ENCODE measurements at regions not wholly inside any gene's neighbourhood (a gene's known extent, or its start where the extent isn't known, plus 50 kb on each side); places are given as distances from the start of the nearest gene placed in this dataset.

- DNase-seq (ENCODE audit: extremely low spot score), result no peak
- CTCF ChIA-PET, result no interaction called here
- POLR2A ChIA-PET, result no interaction called here
- TF ChIP-seq CTCF (IDR thresholded peaks at IDR 0.05; ENCODE audit: control extremely low read depth, extremely low read depth, low read depth, missing control alignments), result no peak
Observed at GRCh38 chr7:4556868-4557793, 125.0 kb upstream of the FOXK1 start.

DNA sequence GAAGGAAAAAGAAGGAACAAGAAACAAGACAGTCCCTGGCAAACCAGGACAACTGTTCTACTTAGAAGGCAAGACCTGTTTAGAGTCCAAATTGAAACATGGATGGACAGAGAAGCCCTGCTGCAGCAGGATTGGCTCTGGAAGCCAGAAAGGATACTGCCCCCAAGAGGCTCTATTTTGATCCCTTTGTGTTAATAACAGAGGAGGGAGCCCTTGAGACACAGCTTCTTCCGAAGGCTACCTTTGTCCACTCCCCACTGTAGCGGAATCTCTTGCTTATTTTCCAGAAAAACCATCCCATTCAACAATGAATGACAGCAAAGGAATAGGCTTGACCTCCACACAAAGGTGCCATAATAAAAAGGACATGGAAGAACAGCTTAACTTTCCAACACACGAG lies 120.3 kb upstream of the FOXK1 start:
- no peak for DNase-seq (ENCODE audit: extremely low spot score)
- CTCF ChIA-PET, result no interaction called here
- POLR2A ChIA-PET, result no interaction called here
- no peak for TF ChIP-seq CTCF (IDR thresholded peaks at IDR 0.05; ENCODE audit: control extremely low read depth, extremely low read depth, low read depth, missing control alignments)

DNA sequence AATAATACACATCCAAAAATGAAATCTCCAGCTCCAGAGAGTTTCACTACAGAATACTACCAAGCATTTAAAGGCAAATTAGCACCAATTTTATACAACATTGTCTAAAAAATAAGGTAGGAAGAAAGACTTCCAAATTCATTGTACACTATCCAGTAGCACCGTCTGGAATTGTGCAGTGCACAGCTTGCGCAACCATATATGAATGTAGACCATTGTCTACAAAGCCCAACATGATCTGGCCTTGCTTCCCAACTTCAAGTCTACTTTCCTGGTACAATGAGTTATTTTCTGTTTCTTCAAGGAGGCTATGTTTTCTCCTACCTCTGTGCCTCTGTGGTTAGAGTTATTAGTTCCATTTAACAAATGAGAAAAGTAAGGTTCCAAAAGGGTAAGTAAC lies 115.4 kb upstream of the FOXK1 start:
- ChIA-PET CTCF (no interaction called here), POLR2A (no interaction called here)
- no peak for DNase-seq (ENCODE audit: extremely low spot score)
- no peak for TF ChIP-seq CTCF (IDR thresholded peaks at IDR 0.05; ENCODE audit: control extremely low read depth, extremely low read depth, low read depth, missing control alignments)

GRCh38 chr7:4574851-4575250 lies 107.2 kb upstream of the FOXK1 start:
- ChIA-PET CTCF (no interaction called here), POLR2A (no interaction called here)
- DNase-seq (ENCODE audit: extremely low spot score), result no peak
- TF ChIP-seq CTCF (IDR thresholded peaks at IDR 0.05; ENCODE audit: control extremely low read depth, extremely low read depth, low read depth, missing control alignments), result no peak

GRCh38 chr7:4575254-4575653 lies 106.8 kb upstream of the FOXK1 start:
- no peak for DNase-seq (ENCODE audit: extremely low spot score)
- ChIA-PET POLR2A (no interaction called here), CTCF (no interaction called here)
- no peak for TF ChIP-seq CTCF (IDR thresholded peaks at IDR 0.05; ENCODE audit: control extremely low read depth, extremely low read depth, low read depth, missing control alignments)

- no peak for DNase-seq (ENCODE audit: extremely low spot score)
- TF ChIP-seq CTCF (IDR thresholded peaks at IDR 0.05; ENCODE audit: control extremely low read depth, extremely low read depth, low read depth, missing control alignments), result no peak
- ChIA-PET CTCF (no interaction called here), POLR2A (no interaction called here)
Observed at GRCh38 chr7:4602905-4603842, 78.9 kb upstream of the FOXK1 start.

All from GM10248 (cell line).